ENCODE measurements at regions not wholly inside any gene's neighbourhood (a gene's known extent, or its start where the extent isn't known, plus 50 kb on each side); places are given as distances from the start of the nearest gene placed in this dataset.

- Histone ChIP-seq H3K9ac (replicated peaks in 1 of 4; ENCODE audit: extremely low read depth in 1 of 4, low read depth in 3 of 4, low read length in 3 of 4) (no peak overlapping the region), H3K4me1 (replicated peaks in 1 of 4; ENCODE audit: control insufficient read depth in 3 of 4, insufficient read depth in 4 of 4, low read length in 3 of 4) (peaks cover 5 to 21% (median 9%) of the 10 kb centered on the region in 4 experiments), H4K5ac (ENCODE audit: insufficient read length, low read depth, low read length) (no peak overlapping the region), H3K56ac (replicated peaks; ENCODE audit: insufficient read length, low read depth, low read length) (no peak overlapping the region), H3K23ac (ENCODE audit: insufficient read length) (no peak overlapping the region), H2AK5ac (ENCODE audit: low read depth, low read length) (no peak overlapping the region; the same call in 1 of the 2 replicates), H3K4me3 (ENCODE audit: extremely low read depth in 1 of 4, insufficient read depth in 2 of 4, low read depth in 3 of 4, low read length in 4 of 4) (no peak overlapping the region), H3K27ac (ENCODE audit: low read depth, low read length) (no peak overlapping the region), H2BK12ac (ENCODE audit: low read depth, low read length) (peak overlapping the region; percentile 19; the same call in 1 of the 2 replicates), H3K14ac (ENCODE audit: insufficient read length) (no peak overlapping the region), H3K4me2 (ENCODE audit: insufficient read depth in 1 of 2, low read depth in 2 of 2, low read length in 2 of 2) (no peak overlapping the region), H2AFZ (ENCODE audit: low read length) (no peak overlapping the region), H3K18ac (ENCODE audit: extremely low read depth, low read length) (no peak overlapping the region), H3K4ac (replicated peaks; ENCODE audit: insufficient read length, low read depth, low read length) (no peak overlapping the region), H3K23me2 (ENCODE audit: low read depth, low read length) (no peaks in the 10 kb centered on the region), H3K79me1 (ENCODE audit: low read depth, low read length) (no peaks in the 10 kb centered on the region), H2BK120ac (replicated peaks; ENCODE audit: low read depth, low read length) (no peak overlapping the region), H3K27me3 (replicated peaks in 1 of 4; ENCODE audit: control insufficient read depth in 3 of 4, extremely low read depth in 1 of 4, insufficient read depth in 3 of 4, low read length in 3 of 4) (no peaks in the 10 kb centered on the region; a peak in 1 of 7 replicates), H3K9me3 (ENCODE audit: insufficient read depth in 2 of 2, low read depth in 1 of 2, low read length in 1 of 2) (no peaks in the 10 kb centered on the region), H3K36me3 (ENCODE audit: control insufficient read depth in 2 of 4, insufficient read depth in 4 of 4, low read length in 3 of 4) (no peaks in the 10 kb centered on the region), H3K79me2 (ENCODE audit: control insufficient read depth in 1 of 2, insufficient read depth in 2 of 2, low read length in 2 of 2) (no peaks in the 10 kb centered on the region), H4K20me1 (replicated peaks in 1 of 2; ENCODE audit: control insufficient read depth in 1 of 2, insufficient read depth in 2 of 2, low read length in 2 of 2) (no peaks in the 10 kb centered on the region), H2BK15ac (ENCODE audit: low read length) (no peak overlapping the region), H4K91ac (replicated peaks; ENCODE audit: insufficient read length, low read length) (peak overlapping the region; percentile 22), H2BK20ac (ENCODE audit: low read length) (no peak overlapping the region), H4K8ac (ENCODE audit: extremely low read depth, insufficient read depth, low read length) (no peak overlapping the region), H2BK5ac (ENCODE audit: low read depth, low read length) (0 out of 2 replicates have a peak overlapping the region, but pooled peaks have one; percentile 39)
- POLR2A ChIA-PET (ENCODE audit: partially characterized antibody), result interaction anchor here (0.7 kb wide), 1 partner anchor 99 kb away, joined by 3 read pairs; no protein-coding TSS in a partner anchor
- CTCF ChIA-PET (ENCODE audit: partially characterized antibody), result interaction anchor here (0.8 to 5.9 kb wide), 22 partner anchors 10 to 306 kb away, joined by 3 to 62 read pairs (median 4); partner anchors contain the start of gene LMO1
- DNase-seq (ENCODE audit: low read depth in 1 of 2, low spot score in 2 of 2), result no peak
- FAIRE-seq, result no peak
- 90% methylated on average over 7 of the region's 7 CpGs; no CpG with 5 or more reads in 1 of the 2 experiments for WGBS, 2 experiments (ENCODE audit: extremely low coverage in 1 of 2, insufficient coverage in 1 of 2, insufficient read length in 1 of 2, insufficient replicate concordance in 2 of 2, low coverage in 1 of 2, low lambda C conversion rate in 2 of 2, missing lambda C conversion rate in 1 of 2)
- no peak for TF ChIP-seq RFX5 (IDR thresholded peaks at IDR 0.05; ENCODE audit: borderline replicate concordance, low read depth, low read length)
- TF ChIP-seq SIX5 (IDR thresholded peaks at IDR 0.05; ENCODE audit: low read depth, low read length), result no peak
Measured at GRCh38 chr11:8328231-8328794, 64.6 kb upstream of the LMO1 start.

Data from H1 (cell line).